Putamen (tissue), 1 donor: ENCODE measurements at regions not wholly inside any gene's neighbourhood (a gene's known extent, or its start where the extent isn't known, plus 50 kb on each side); places are given as distances from the start of the nearest gene placed in this dataset.
"Not testable (repeated sequence)": the region's sequence is repeated elsewhere in the genome, so short reads cannot be mapped to it uniquely, and the experiment has no call there.

Source experiments
- DNase-seq: peaks from one replicate; pipeline ENCODE4 v3.0.0-alpha.2; 2016; ENCODE audit warnings: low spot score

DNA sequence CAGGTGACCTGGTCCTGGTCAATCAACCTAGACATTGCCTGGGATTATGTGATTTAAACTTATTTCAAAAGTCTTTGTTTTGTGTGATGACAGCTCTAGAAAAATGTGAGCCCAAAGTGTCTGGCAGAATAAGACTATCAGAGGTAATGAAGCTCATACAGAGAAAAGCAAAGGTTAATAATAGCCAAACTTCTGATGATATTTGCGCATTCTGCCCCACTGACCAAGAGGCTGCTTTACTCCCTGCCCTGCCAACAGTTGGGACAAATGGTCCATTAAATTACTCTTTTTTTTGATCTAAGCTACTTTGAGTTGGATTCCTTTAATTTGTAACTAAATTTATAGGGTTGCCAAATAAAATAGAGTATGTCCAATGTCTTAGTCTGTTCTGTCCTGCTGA lies 911.2 kb downstream of the MCTP2 start:
- DNase-seq, result no peak

DNA sequence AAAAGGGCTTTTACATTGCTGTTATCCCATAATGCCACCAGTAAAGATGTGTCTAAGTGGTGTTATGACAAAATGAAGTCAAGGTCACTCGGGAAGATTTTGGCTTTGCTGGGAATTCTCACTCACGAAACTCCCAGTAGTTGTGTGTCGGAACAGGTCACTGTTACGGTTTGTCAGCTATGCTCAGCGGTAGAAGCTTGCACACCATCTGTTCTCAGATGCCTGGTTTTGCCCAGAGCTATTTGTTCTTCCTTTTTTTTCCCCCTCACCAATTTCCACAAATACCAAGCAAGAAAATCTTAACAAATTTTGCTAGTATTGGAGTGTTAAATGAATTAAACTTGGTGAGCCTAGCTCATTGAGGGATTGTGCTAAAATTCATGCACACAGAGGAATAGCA lies 915.1 kb downstream of the MCTP2 start:
- no peak for DNase-seq

DNA sequence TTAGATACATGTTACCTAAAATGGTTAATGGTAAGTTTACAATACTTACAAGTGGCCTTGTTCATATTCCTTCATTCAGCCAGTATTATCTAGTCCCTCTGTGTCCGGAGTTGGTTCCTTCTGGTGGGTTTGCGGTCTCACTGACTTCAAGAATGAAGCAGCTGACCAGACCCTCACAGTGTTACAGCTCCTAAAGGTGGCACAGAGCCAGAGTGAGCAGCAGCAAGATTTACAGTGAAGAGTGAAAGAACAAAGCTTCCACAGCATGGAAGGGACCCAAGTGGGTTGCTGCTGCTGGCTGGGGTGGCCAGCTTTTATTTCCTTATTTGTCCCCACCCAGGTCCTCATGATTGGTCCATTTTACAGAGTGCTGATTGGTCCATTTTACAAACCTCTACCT lies 916.8 kb downstream of the MCTP2 start:
- no peak for DNase-seq

DNA sequence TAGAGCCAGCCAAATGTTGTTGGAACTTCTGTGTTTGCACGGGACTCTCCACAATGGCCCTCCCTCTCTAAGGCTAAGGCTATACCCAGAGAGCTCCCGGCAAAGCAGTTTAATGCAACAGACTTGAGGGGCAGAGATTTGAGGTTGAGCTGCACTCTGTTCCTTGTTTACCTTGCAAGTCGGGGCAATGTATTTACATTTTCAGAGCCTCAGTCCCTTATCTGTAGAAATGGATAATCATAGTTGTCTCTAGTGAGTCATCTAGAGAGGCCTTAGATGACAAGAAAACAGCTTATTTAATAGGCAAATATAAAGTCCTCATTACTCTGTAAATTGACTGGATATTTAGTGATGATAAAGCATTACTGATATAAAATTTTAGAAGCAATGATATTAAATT lies 917.7 kb downstream of the MCTP2 start:
- no peak for DNase-seq

DNA sequence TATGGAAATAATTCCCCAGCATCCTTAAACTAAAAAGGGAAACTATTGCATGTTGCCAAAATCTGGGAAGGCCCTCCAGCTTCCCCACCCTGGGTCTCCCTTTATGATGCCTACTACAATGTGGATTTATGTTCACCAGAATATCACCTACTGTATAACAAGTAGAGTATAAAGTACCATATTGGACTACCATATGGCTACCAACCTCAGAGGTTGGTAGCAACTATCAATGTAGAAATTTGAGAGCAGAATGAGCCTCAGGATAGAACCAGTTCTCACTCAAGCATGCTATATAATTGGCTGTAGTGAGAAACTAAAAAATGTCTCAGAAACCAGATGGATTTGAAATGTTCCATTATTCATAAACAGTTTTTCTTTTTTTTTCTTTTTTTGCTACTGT lies 918.4 kb downstream of the MCTP2 start:
- DNase-seq, result no peak

DNA sequence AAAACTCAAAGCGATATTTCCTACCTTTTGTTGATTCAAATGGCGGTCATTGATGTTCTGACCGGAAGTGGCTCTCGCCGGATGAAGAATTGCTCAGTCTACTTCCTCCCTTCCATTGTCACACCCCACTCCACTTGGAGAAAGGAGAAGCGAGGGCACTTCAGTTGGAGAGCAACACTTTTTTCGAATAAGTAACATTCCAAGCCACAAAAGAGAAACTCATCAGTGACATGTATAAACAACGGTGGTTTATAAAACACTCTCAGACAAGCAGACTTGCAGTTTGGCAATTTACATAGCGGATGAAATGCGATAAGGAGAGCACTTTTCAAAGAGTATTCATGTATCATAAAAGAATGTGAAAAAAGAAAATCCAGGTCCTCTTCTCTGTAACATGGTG lies 919.1 kb downstream of the MCTP2 start:
- DNase-seq, result no peak

DNA sequence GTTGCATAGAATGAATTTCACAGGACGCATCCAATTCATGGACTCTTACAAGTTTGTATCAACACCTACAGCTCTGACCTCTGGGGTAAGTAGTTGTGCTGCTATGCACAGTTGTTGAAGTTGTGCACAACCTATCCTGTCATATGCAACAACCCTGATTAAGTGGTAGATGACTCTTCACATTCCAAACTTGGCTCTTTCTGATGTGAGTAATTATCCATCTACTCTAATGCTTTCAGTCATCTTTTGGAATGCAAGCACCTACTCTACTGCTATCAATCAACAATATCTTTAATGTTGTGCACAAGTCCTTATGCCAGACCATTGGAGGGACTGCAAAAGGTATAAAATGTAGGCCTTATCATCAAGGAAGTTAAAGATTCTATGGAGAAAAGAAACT lies 921.4 kb downstream of the MCTP2 start:
- DNase-seq, result no peak

DNA sequence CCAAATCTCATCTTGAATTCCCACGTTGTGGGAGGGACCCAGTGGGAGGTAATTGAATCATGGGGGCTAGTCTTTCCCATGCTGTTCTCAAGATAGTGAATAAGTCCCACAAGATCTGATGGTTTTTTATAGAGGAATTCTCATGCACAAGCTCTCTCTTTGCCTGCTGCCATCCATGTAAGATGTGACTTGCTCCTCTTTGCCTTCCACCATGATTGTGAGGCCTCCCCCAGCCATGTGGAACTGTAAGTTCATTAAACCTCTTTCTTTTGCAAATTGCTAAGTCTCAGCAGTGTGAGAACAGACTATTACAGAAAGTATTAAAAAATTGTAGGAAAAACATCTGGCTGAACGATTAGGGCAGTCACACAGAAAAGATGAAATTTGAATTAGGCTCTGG lies 921.8 kb downstream of the MCTP2 start:
- DNase-seq, result not testable (repeated sequence)

DNA sequence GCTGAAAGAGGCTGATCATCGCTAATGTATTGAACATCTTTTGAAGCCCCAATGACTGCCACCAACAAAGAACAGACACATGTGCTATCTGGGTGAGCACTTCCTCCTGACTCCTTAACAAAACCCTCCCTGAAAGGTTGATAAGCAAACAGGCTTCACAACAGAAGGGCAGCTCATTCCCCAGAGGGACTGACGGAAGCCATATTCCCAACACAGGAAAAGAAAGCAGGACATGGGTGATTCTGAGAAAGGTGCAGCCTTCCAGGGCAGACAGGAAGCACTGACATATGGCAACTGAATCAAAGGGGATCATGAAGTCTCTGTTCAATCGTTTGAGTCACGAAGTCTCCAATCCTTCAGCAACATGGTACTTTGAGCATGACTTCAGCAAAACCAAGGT lies 929.0 kb downstream of the MCTP2 start:
- no peak for DNase-seq

DNA sequence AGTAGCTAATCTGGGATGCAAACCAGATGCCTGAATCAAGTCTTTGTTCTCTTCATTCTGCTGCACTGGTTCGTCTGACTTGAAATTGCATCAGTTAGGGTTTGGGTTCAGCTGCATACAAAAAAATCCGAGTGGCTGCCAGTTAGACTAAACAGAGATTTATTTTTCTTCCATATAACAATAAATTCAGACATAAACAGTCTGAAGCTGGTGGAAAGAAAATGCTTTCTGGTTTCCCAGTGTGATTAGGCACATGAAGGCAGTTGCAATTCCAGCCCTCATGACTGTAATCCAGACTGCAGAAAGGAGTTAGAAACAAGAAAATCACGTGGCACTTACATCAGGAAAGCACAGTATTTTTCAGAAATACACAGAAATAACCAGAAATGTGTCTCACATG lies 930.7 kb downstream of the MCTP2 start:
- DNase-seq, result no peak

DNA sequence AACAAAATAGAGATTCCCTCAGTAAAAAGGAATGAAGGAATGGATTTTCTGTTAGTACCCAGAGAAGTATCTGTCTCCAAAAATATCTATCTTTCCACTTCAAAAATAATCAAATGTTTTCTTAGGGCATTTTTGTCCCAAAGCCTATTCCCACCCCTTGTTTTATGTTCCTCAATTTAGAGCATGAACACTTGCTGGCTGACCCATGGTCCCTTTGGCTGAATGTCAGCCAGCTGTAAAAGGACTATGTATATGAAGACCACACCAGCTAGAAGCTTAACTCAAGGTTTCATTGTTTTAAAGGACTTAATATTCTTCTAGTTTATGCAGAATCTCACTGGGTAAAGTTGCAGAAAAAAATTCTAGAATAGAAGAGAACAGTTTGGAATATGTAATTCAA lies 931.2 kb downstream of the MCTP2 start:
- no peak for DNase-seq

DNA sequence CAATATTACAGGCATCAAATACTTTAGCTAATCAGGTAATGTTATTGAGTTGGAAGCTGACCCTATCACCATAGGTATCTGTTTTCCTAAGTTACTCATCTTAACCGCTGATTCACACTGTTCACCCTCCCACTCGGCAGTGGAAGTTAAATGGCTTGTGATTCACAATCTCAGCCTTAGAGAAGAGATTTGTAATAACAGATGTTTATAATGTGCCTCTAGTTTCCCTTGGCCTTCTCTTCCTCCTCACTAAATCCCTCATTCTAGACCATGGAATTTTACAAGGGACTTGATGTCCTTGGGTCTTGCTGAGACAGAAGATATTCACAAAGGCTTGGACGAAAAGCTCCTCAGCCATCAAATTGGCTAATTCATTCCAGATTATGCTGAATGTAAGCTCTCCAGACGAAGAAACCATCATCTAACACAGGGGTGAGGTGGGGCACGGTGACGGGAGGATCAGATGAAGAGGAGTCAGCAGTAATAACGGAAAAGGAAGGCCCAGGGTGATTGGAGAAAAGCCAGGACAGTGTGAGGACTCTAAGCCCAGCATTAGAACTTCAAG lies 931.7 kb downstream of the MCTP2 start:
- no peak for DNase-seq

DNA sequence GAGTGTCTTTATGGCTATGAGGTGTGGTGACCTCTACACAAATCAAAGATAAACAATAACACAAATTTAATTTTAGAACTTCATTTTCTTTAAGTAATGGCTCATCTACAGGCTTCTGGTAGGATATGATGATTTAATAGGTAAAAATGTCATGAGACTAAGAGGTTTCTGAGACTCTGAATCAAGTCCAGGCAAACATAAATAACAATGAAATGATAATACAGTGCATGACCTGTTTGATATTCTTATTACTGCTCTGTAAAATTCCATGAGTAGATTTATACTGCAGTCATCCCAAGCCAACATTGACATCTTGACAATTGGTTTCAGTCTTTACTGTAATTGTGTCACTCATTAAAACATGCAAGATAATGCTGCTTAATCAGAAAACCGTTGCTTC lies 936.8 kb downstream of the MCTP2 start:
- DNase-seq, result no peak

DNA sequence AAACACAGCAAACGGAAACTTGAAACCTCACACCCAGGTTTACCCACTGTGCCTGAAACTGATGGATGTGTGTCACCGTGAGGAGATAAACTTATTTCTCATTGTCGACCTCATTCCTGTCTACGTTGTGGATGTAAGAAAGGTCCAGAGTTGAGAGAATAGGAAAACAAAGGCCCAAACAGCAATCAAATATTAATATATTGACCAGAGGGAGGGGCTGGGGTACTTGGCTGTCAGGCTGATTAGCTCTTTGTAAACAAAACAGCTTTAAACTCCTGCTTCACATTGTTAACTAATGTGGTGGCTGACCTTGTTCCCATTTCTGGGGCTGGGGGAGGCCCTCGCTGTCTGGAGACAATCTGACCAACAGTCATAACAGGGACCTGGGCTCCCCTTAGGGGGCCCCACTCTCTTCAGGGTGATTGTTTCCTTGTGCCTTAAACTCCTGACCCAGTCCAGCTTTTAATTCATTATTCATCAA lies 937.6 kb downstream of the MCTP2 start:
- no peak for DNase-seq

DNA sequence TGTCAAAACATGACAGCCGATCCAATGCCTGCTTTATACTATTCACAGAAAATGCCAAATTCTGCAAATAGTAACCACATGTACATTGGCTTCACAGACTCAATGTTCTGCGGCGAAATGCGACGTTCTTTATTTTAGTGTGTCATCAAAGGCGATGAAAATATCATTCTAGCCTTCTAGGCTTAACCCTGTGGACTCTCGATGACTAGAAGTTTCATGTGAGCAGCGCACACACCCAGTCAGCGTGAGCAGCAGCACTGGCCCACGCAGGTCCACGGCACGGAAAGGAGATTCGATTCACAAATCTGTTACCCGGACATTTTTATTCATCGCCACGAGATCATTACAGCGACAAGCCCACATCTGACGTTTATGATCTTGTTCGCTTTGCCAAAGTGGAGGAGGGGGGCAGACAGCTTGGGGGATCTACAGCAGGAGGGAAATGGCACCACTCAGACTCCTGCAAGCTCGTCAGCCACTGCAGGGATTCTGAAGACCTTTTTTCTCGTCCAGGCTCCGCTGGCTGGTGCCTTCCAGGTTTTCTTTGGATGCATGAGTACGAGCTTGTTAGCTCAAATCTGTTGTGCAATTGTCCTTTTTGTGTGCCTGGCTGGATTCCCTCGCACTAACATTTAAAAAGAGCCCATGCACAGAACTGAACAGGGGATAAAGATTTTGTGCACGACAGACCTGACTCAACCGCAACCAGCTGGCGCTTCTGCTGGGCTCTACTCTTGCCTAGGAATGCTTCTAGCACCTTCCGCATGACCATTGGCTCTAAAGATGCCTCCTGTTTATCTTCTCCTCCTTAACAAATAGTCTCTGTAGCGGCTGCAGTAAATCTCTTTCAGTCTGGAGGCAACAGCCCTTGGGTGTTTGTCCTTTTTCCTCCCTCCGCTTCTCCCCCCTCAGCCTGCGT lies 938.4 kb downstream of the MCTP2 start:
- DNase-seq, result no peak

DNA sequence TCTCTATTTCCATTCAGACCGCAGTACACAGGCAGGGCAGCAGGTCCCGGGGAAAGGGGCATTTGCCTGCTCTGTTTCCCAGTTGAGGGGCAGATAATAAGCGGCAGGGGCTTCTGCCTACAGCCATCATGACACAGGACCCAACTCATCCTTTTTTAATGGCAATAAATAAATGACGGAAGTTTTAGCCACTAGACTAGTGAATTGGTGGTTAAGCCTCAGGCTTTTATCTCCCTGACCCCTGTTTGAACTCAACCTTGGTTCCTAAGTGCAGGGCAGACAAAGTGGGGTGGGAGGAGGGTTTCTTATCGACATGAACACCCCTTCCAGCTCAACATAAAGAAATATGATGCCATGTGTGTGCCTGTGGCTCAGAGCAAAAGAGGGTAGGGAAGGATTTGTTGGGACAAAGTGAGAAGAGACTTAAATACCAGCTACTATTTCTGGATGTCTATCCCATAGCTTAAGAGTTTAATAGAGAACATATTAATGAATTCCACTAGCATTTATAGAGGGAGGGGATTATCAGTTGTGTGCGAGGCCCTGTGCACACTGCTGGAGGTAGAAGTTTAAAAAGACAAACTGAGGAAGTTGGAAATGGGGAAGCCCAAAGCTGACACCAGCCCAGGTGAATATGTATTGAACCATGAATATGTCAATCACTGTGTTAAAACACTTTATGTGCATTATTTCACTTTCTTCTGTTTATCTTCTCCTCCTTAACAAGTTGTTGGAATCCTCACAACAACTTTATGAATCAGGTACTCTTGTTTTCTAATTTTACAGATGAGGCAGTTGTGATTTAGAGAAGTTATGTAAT lies 939.4 kb downstream of the MCTP2 start:
- DNase-seq, result no peak

DNA sequence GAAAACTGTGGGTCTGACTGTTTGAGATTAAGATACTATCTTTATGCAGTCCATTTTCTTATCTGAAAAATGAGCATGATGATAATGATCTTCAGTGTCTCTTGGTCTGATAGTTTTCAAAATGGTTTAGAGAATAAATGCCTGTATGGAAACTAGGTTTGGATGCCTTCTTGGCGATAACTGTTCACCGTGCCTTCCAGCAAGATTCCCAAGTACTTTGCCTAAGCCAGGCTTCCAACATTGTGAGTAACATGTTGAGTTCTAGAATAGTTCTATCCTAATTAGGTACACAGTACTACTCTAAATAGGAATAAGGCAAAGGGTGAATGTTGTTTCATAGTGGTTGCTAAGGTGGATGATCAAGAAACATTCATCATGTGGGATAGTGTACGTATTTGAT lies 940.2 kb downstream of the MCTP2 start:
- DNase-seq, result no peak

DNA sequence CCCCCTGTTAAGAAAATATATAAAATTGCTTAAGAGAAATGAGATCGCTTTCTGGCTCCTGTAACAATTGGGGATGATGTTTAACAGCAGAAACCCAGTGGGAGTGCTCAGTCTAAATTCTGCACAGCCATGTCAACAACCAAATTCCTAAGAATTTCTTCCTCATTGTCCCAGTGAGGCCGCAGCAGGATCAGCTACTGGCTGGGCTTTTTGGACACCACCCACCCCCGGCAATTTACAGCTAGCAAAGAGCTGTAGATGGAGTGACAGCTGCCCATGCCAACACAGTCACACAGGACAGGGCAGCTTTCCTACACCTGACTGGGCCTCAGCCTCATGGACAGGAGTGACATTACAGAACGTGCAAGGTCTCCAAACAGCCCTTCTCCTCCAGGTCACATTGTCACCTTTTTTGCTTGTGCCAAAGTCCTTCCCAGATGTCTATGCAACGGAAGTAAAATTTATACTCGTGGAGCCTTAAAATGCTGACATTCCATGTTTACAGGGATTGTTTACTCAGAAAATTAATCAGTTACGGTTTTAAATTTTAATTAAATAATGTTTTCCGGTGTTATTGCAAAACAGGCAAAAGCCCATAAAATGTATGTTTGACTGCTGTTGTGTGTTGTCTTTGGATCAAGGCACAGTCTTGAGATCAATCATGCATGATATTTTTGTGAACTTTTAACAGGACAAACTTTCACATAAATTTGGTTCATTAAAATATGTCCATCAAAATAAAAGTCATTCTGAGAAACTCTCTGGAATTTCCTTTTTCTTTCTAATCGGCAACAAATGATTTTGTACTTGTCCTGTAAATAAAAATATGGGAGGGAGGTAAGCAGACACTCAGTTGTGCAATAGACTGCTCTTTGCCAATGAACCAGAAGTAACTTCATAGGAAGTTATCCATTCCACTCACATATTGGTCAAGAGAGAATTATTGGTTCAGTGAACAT lies 943.2 kb downstream of the MCTP2 start:
- no peak for DNase-seq

DNA sequence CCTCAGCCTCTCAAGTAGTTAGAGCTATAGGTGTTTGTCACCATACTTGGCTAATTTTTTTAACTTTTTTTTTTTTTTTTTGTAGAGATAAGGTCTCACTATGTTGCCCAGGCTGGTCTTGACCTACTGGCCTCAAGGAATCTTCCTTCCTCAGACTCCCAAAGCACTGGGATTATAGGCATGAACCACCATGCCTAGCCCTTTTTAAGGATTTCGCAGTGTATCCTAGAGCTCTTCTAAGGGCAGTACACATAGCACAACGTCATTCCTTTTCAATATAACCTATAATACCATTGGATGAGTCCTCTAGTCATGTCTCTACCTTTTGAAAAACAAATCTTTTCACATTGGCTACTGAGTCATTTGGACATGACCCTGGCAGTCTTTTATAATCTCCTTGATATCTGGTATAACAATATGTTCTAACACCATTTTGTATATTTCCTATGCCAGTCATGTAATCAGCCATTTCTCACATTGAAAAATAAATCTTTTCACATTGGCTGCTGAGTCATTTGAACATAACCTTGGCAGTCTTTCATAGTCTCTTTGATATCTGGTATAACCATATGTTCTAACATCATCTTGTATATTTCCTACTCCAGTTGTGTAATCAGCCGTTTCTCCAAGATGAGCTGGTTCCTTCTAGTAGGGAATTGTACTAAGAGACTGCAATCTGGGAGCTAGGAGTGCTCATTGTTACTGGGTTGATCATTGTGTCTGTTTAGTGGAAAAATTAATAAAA lies 944.7 kb downstream of the MCTP2 start:
- DNase-seq, result no peak

DNA sequence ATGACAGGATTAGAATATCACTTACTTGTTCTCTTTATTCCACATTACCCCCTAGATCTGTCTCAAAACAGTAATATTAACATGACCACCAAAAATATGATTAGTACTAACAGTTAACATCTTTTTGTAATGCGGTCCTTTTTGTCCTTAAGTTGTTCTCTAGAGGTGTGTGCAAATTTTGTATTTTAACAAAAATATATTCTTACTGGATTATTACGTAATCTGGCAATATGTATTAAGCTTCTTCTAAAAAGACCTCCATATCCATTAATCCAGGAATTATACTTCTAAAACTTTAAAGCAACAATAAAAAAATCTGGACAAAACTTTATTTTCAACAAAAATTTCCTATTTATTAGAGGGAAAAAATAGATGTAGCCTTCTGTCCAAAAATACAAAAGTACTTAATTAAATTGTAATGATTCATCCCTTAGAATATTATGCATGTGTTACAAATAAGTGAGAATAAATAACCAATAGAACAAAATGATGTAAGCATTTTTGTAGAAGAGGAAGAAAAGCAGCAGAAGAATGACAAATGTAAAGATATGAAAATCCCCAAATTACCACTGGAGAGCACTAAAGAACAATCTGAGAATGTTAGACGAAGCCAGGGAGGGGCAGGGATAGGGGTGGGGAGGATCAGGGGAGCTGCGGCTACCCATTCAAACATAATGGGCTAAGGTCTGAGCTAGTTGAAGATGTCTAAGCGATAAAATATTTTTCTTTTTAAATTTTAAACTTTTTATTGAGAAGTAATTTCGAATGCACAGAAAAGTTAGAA lies 945.6 kb downstream of the MCTP2 start:
- no peak for DNase-seq
